NCI-H526 (cell line): ENCODE measurements at regions not wholly inside any gene's neighbourhood (a gene's known extent, or its start where the extent isn't known, plus 50 kb on each side); places are given as distances from the start of the nearest gene placed in this dataset.

Source experiments
- DNase-seq, 2 experiments: peaks; one replicate each; lab custom pipeline; 2025; lab: John Stamatoyannopoulos, UW

DNA sequence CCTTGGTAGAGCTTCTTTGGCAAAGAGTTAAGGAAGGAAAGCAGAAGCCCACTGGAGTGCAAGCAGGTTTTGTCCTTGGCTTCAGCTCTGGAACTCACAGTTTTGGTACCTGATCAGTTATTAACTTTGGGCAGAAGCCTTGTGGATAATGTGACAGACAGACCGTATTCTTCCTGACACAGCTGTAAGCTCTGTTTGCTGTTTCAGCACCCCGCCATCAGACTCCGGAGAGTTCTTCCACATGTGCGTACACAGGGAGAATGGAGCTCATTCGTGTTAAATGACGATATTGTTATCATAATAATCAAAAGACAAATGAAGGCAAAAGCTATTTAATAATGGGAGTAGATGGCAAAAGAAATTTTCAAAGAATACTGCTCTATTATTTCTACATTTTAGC lies 155.1 kb upstream of the ARGLU1 start:
- DNase-seq = no peak

DNA sequence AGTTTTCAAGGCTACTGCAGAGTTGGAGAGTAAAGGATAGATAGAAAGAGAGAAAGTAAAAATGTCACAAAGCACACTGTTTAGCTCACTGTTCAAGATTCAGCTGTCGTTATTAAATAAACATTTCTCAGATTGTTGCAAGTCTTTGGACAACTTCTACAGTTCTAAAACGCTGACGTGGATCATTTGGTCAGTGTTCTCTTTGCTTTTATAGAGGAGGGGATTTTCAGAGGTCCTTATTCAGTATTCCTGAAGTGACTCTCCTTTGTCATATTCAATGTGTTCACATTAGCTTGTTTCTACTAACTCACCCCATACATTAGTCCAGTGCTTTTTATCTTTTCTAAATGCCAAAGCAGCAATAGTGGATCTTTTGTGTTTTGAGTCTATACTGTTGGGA lies 154.7 kb upstream of the ARGLU1 start:
- DNase-seq = no peak

DNA sequence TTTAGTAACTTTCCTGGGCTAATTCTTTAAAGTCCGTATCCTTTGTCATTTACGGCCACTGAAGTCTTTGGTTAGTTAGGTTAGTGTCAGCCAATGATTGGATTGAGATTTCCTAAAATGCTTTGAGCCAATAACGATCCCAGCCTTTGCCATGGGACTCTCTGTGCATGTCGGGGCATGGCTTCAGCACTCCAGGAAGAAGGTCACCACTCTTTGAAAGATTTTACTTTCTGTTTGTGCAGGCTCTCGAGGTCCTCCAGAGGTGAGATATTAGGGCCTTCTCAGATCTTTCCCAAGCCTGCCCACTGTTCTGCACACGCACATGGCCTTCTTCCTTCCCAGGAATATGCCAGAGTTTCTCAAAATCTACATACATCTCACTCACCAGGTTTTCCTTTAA lies 153.7 kb upstream of the ARGLU1 start:
- no peak for DNase-seq

DNA sequence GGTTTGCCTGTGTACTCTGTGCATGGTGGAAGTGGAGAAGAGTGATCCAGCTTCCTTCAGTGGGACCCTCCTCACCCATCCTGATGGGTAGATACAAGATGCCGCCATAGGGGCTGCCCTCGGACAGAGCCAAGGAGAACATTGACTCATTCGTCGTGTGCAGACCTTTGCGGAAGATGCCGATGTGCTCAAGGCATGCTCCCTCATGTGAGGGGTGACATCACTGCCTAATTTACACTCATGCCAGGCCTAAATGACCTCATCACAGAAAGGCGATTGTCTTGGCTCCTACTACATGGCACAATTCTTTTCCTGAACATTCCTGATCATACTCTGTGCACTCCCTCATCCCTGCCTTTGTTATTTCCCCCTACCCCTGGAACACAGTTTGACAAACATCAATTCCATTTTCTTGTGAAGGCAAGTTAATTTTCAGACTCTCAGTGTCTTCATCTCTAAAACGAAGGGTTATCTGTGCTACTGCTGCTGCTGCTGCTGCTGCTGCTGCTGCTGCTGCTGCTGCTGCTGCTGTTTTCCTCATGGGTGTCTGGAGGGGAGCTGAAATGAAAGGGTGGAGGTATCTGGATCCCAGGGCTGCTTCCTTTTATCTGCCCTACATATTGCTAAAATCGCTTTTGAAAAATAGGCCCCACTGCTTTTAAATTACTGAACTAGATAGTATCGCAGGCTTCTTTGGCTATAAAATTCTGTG lies 146.5 kb upstream of the ARGLU1 start:
- no peak for DNase-seq

DNA sequence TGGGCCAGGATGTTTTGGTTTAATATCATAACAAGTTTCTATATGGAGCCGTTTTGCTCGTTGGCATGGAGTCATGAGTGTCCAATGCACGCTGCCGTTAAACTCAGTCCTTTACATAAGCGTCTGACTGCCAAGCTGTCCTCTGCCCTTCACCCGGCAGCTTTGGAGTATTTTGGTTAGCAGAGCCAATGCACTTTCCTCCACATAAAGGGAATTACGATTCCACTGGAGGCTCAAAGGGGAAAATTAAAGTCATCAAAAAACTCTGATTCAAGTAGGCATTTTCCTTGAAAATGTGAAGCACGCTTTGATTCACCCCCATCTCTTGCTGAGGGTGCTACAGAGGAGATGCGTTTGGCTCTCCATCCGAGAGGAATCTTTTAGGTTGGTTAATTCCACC lies 144.4 kb upstream of the ARGLU1 start:
- DNase-seq = no peak

DNA sequence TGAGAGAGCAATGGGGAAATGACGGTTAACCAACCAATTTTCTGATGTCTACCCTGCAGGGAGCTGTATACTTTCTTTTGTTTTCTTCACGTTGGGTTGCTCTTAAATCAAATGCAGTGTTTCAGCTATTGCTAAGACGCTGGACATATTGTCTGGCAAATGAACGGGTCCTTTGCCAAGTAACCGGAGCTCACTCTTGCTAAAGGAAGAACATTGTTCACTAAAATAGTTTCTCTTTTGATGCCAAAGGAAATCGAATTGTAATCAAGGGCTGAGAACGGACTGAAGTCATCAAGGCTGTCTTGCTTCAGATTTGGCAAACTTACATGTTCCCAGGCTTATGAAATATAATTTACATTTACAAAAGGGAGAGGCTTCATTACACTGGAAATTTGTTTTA lies 142.3 kb upstream of the ARGLU1 start:
- no peak for DNase-seq

DNA sequence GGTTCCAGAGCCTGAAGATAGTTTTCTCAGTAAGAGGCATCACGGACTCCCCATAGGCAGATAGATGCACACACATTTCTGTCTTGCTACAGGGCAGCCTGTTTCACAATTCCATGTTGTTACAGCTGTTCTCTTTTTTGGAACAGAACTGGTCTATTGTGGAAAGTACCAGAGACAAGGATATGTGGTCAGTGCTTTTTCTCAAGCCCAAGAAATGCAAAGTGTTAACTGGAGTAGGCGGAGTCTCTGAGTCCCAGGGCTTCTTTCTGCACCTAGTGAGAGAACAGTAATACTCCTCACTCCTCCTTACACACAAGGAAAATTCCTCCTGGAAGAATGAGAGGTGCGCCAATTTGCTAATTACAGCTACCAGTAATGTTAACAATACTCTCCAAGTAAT lies 141.6 kb upstream of the ARGLU1 start:
- DNase-seq = no peak

DNA sequence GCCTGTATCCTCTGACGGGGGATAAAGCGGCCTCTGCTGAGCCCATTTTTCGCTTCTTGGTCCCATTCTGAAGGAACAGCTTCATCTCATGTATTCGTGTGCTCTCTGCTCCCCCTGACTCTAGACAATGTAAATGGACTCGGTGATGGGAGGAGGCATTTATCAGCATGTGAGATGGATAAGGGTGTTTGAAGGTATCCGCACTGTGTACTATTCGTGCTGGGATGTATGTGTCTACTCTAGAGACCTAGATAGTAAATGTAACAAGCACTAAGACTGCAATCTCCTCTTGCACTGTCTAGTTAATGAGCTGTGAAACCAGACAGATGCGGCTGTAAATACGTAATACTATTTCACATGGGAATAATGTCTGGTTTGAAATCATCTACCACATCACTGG lies 134.6 kb upstream of the ARGLU1 start:
- DNase-seq = no peak

DNA sequence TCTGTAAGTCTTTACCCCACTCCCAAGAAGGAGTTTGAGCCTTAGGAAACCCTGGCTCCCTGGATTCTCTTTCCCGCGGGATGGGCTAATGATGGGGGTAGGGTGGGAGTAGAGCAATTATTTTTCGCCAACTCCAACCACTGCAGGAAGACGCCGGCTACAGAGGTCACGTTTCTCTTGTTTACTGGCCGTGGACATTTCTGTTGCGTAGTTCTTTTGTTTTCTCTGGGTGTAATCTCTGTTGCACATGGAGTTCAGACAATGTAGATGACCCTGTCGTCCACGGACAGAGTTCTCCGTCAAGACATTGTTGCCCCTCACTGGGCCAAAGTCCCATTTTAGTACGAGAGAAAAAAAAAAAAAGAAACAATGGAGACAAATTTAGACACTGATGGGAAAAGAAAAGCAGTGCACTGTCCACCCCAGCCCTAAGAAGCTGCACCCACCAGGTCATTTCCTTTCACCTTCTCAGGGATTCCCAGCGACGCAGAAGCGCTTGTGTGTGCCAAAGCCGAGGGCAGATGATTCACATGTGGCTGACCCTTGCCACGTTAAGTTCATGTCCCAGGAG lies 133.9 kb upstream of the ARGLU1 start:
- no peak for DNase-seq

DNA sequence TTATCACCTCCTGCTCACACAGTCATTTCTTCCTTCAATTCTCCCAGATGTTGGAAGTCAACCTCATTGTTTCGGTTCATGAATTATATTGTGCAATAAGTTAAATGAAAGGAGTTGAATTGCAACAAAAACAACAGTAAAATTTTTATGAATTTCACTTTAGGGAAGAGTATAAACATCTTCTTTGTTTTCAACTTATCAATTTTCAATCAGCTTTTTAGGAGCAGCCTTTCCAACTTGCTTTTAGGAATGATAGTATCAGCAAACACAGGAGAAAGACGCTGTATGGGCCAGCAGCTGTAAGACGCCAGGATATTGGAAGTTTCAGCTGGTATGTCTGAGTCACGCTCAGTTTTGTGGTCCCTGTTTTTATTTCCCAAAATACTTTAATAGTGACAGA lies 132.5 kb upstream of the ARGLU1 start:
- no peak for DNase-seq

DNA sequence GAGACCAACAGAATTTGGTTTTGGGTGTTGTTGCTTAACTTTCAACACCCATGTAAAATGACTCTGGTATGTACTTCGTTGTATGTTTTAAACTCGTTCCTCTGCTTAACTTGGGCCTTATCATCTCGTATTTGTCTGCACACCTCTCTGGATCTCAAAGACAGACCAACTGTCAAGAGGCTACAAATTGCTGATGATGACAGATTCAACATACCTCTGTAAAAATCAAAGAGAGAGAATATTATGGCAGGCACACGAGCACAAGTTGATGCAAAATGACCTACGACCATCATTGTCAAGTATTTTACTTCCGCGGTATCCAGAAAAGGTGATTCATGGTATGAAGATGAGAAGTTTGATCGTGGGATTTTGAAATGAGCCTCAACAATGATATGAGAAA lies 132.1 kb upstream of the ARGLU1 start:
- DNase-seq = no peak

DNA sequence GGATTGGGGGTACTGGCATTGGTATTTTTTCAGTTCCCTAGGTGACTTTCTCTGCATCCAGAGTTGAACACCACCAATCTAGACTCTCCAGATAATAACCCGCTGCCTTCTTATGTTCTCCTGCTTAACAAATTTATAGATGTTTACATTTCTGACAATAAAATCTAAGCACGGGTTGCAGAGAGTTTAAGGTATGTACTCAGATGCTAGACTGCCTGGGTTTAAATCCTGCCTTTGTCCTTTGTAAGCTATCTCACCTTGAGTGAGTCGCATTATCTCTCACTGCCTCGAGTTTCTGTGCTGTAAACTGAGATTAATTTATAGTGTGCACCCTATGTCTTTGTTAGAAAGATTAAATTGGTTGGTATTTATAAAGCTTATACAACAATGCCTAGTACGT lies 131.4 kb upstream of the ARGLU1 start:
- no peak for DNase-seq

DNA sequence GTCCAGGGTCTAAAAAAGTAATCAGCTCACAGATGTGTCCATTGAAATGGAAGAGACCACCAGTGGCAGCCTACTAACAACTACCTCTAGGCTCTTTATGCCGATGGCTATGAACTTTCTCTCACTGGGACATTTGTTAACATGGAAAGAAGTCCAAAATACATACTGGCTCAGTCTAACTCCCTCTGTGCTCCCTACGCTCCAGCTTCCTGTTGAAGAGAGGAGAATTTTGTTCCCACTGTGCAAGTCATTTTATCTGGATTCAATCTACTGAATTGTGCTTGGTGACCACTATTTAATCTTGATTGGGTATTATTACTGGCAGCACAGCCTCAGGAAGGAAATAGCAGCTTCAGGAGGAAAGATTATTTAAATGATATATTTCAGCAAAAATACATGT lies 128.8 kb upstream of the ARGLU1 start:
- DNase-seq = no peak

DNA sequence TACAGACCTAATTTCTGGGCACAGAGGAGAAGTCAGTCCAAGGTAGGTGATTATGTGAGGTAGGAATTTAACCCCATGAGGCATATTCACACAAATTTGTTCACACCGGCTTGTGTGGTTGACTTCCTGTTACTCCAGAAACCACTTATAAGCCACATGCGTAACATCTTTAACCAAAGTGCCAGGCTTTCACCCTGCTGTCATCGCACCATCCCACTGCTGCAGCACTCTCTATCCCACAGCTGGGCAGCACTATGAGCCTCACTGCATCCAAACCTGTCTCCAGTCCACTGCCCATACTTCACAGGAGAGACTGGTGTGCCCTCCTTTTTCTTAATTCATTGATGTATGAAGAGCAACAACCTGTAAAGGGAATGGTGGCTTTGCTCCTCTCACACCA lies 128.2 kb upstream of the ARGLU1 start:
- DNase-seq = no peak

DNA sequence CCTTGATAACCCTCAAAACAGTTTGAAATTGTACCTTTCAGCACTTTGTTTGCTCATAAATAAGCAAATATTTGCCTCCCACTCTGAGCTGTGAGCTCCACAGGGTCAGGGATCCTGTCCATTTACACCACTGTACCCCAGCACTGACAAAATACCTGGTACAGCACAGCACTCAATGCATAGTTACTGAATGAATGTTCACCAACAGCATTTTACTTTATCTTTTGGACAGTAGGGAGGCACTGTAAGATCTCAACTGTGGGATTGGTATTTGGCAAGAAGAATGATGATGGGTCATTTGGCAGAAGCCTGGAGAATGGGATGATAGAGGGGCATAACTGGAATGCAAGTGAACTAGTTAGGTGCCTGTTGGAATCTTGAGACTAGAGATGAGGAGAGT lies 127.2 kb upstream of the ARGLU1 start:
- no peak for DNase-seq

DNA sequence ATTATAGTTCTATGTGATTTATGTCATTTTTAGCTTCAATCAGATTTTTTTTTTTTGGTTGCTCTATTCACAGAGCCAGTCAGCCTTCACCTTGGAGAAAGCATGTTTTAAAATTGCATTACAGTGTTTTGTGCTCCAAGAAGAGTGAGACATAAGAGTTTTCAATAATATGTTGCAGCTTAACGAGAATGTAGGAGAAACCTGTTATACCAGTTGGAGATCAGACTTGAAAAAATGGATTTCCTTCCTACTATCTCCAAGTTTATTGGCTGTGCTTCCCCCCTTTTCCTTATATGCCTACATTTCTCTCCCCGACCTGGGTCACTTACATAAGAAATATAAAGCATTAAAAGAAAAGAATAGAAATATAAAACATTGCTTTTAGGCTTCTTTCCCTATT lies 123.9 kb upstream of the ARGLU1 start:
- DNase-seq = no peak

DNA sequence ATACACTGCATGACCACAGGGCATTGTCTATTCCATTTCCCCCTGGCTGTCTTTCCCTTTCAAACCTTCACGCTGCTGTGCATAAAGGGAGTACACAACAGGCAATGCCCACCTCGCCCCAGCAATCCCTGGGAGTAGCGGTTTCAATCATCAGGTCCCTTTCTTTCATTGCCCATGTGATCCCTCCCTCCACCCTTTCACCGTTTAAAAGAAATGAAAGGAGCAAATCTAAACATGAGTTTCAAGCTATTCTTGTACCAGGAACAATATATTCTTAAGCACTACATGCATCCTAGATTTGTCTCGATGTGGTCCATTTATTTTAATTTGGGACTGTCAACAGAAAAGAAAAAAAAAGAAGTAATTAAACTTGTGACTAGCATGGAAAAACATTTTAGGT lies 123.4 kb upstream of the ARGLU1 start:
- no peak for DNase-seq

DNA sequence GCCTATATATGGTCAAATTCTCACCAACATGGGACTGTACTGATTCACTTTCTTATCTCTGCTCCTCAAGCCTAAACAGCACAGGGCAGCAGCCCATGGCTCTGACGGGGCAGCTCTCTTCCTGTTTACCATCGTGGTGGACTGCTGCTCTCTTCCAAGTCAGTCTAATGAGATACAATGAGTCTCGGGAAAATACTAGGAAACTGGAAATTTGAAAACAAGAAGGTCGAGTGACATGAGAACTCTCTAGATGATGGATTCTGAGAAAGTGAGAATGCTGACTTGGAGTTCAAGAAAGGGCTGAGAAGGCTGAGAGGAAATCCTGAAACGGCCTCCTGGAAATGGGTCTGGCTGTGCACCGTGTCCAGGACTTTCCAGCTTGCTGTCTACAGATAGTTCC lies 122.8 kb upstream of the ARGLU1 start:
- DNase-seq = no peak

DNA sequence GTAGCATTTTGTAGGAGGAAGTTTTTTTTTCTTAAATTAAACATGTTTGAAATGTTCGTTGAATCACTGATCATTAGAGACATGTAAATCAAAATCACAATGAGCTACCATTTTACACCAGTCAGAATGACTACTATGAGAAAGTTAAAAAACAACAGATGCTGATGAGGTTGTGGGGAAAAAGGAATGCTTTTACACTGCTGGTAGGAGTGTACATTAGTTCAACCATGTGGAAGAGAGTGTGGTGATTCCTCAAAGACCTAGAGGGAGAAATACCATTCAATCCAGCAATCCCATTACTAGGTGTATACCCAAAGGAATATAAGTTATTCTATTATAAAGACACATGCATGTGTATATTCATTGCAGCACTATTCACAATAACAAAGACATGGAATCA lies 122.0 kb upstream of the ARGLU1 start:
- DNase-seq = no peak

DNA sequence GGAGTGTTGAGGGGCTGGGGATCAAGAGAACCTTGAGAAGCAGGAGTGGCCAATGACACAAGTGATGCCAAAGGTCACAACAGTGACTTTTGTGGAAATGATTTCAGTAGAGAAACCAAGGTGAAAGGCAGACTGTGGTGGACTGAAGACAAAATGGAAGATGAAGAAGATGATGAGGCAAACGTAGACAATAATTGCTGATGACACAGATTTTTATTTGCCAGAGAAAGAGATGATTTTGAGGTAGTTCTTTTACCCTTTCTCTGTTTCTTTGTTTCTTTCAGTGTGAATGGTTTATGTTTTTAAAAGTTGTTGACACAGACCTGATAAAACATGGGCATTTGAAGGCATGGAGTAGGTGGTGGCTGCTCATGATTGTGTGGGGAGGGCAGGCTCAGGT lies 121.0 kb upstream of the ARGLU1 start:
- DNase-seq = no peak

DNA sequence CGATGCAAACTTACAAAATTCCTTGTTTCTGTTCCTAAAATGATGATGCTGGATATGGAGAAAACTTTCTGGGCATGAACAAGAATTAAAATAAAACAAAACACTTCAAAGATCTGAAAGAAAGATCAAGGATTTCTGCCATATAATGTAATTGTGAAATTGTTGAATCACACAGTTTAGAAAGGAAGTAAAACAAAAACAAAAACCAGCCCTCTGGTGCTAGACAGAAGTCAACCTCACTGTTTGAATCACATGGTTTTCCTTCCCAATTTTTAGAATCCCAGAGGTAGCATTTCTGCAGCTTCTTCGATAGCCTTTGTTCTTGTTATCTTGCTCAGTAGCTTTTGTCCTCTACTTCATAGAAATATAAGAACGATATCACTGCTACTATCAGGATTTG lies 118.2 kb upstream of the ARGLU1 start:
- no peak for DNase-seq

DNA sequence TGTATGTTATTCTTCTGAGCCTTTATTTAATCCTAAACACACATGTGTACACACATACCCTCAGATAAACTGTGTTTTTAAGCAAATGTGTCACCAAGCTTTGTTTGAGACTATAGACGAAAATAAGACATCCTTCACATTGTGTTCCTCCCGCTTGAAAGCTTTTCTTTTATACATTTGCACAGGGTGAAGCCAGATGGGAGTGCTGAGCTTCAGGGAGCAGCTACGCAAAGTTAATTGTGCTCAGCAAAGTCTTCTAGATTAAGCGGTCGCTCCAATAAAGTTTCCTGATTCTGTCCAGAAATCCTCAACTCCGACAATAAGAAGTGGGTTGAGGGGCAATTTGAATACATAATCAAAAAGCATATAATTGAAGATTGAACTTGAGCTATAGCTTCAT lies 117.2 kb upstream of the ARGLU1 start:
- DNase-seq = no peak

DNA sequence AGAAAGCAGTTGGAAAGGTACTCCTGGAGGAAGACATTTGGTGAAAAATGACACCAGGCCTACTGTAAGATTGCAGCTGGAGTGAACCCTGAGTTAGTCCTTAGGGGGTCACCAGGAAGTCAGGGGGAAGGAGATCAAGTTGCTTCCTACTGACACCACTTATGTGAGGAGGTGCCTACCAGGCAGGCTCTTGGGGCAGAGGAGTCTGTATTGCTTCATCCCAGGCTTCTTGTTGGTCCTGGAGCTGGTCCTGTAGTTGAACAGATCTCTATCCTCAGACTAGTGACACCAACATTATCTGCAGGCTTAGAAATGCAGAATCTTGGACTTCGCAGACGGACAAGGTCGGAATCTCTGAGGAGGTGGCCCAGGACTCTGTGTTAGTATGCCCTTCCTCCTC lies 116.0 kb upstream of the ARGLU1 start:
- no peak for DNase-seq

DNA sequence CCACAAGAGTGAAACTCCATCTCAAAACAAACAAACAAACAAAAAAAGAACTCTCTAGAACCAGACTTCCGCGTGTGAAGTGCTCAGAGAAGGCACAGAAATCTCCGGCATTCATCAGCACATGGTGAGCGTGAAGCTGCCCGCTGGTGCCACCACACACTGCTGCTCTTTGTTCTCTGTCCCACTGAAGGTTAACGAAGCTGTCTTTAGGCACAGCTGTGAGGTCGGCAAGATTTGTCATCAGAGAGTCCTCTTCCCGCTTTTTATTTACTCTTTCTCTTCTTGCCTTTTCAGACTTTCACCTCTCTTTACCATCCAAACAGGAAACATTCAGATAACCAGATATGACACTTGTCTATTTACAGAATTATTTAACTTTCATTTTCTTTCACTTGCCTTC lies 115.2 kb upstream of the ARGLU1 start:
- no peak for DNase-seq
